Heart left ventricle (tissue), 13 donors: ENCODE measurements at regions not wholly inside any gene's neighbourhood (a gene's known extent, or its start where the extent isn't known, plus 50 kb on each side); places are given as distances from the start of the nearest gene placed in this dataset.

Experiments
- CTCF ChIP-seq, 12 donors: fragments of 200-600 bp; sonication (generic) in 4 of 12; IDR thresholded peaks; one replicate each; pipeline versions ENCODE4 v1.5.0 to v1.8.0; 2018 to 2022; ENCODE audit warnings: antibody characterized with exemption in 12 of 12, mild to moderate bottlenecking in 5 of 12
- POLR2A ChIP-seq, 2 donors: fragments of 450-650 bp; IDR thresholded peaks; one replicate each; pipeline ENCODE4 v1.6.1; 2017; ENCODE audit warnings: antibody characterized with exemption in 2 of 2, mild to moderate bottlenecking in 2 of 2, moderate library complexity in 2 of 2
- donor health status: ischemic (EF 13 %, LVEDD 7.1; RV severe dilation, severe dysfunction).
- donor health status: DM: no; HTN: yes; CAD: no.
- donor health status: DM: no; HTN: no; CAD: no.
- donor health status: ischemic (EF 25% LVEDD 6.9; RV normal size, moderate dysfunction).
- donor health status: ischemic (EF 25% LVEDD 5.7; RV mildly dilated, moderate dysfunction).
- donor health status: ischemic (EF 35%, LVEDD 5.7; RV mildly dilated, moderate dysfunction).
- donor health status: nonischemic (EF 11% LVEDD 7.7; RV severe dilation, severe dysfunction).
- donor health status: DM: yes; HTN: yes; CAD: no.
- donor health status: PGD.
- donor health status: ischemic (EF 29% LVEDD 5.4; RV normal size, mild dysfunction).
- donor health status: nonischemic (EF 23%, LVEDD 6.1; RV moderate dilation, normal function).

- TF ChIP-seq CTCF (IDR thresholded peaks at IDR 0.05) (no peak), POLR2A (IDR thresholded peaks at IDR 0.05) (no peak)
Observed at GRCh38 chr2:161030260-161031063, 129.8 kb upstream of the TANK start.
